ENCODE measurements at regions not wholly inside any gene's neighbourhood (a gene's known extent, or its start where the extent isn't known, plus 50 kb on each side); places are given as distances from the start of the nearest gene placed in this dataset.

- no peak for TF ChIP-seq CTCF (IDR thresholded peaks at IDR 0.05)
- no peak for TF ChIP-seq POLR2A (IDR thresholded peaks at IDR 0.05)
Observed at GRCh38 chr6:21284166-21284565, 309.4 kb upstream of the SOX4 start.

Data from body of pancreas (tissue), 4 donors.